ENCODE measurements at regions not wholly inside any gene's neighbourhood (a gene's known extent, or its start where the extent isn't known, plus 50 kb on each side); places are given as distances from the start of the nearest gene placed in this dataset.

GRCh38 chr6:120556491-120556890, 777.8 kb downstream of the TBC1D32 start:
- no peak for TF ChIP-seq DIDO1 (tag; IDR thresholded peaks at IDR 0.05; ENCODE audit: low read depth)
- TF ChIP-seq HDAC6 (IDR thresholded peaks at IDR 0.05; ENCODE audit: low read depth, low read length), result no peak
- no peak for TF ChIP-seq BCL6 (CRISPR knock-in tag; IDR thresholded peaks at IDR 0.05)
- no peak for TF ChIP-seq BHLHE40 (IDR thresholded peaks at IDR 0.05; ENCODE audit: low read length)
- no peak for TF ChIP-seq TGIF2 (CRISPR knock-in tag; IDR thresholded peaks at IDR 0.05)
- no peak for TF ChIP-seq HDAC8 (tag; IDR thresholded peaks at IDR 0.05)
- no peak for TF ChIP-seq FOXP1 (CRISPR knock-in tag; IDR thresholded peaks at IDR 0.05)
- no peak for TF ChIP-seq RFX1 (IDR thresholded peaks at IDR 0.05)
- no peak for TF ChIP-seq ZBTB49 (CRISPR knock-in tag; IDR thresholded peaks at IDR 0.05; ENCODE audit: borderline replicate concordance)
- TF ChIP-seq POLR2A (conservative IDR thresholded peaks at IDR 0.05), result no peak
- no peak for TF ChIP-seq ELF4 (CRISPR knock-in tag; IDR thresholded peaks at IDR 0.05)
- no peak for TF ChIP-seq LCOR (CRISPR knock-in tag; IDR thresholded peaks at IDR 0.05)
